ENCODE measurements at regions not wholly inside any gene's neighbourhood (a gene's known extent, or its start where the extent isn't known, plus 50 kb on each side); places are given as distances from the start of the nearest gene placed in this dataset.

- no peak for TF ChIP-seq KAT7 (CRISPR knock-in tag; IDR thresholded peaks at IDR 0.05; ENCODE audit: borderline replicate concordance)
Measured at GRCh38 chr4:71237641-71238040, 101.2 kb upstream of the SLC4A4 start (continued).

- Mint-ChIP-seq H3K36me3 (no peaks in the 10 kb centered on the region), H3K4me1 (peaks cover 13% of the 10 kb centered on the region), H3K9me3 (no peaks in the 10 kb centered on the region), H3K4me3 (no peak overlapping the region), H3K27me3 (ENCODE audit: low read depth) (no peaks in the 10 kb centered on the region), H3K27ac (no peak overlapping the region)
- TF ChIP-seq CDX4 (CRISPR knock-in tag; IDR thresholded peaks at IDR 0.05; ENCODE audit: borderline replicate concordance) = no peak
- no peak for TF ChIP-seq ZNF232 (CRISPR knock-in tag; IDR thresholded peaks at IDR 0.05)
- no peak for TF ChIP-seq SMAD4 (CRISPR knock-in tag; IDR thresholded peaks at IDR 0.05)
- TF ChIP-seq SP1 (CRISPR knock-in tag; conservative IDR thresholded peaks at IDR 0.05) = no peak
- no peak for TF ChIP-seq ZNF317 (CRISPR knock-in tag; IDR thresholded peaks at IDR 0.05; ENCODE audit: borderline replicate concordance, low read depth)
- TF ChIP-seq EMX1 (CRISPR knock-in tag; IDR thresholded peaks at IDR 0.05) = no peak
- no peak for TF ChIP-seq PRRX2 (CRISPR knock-in tag; IDR thresholded peaks at IDR 0.05)
- no peak for TF ChIP-seq ZNF512 (CRISPR knock-in tag; IDR thresholded peaks at IDR 0.05; ENCODE audit: borderline replicate concordance)
- TF ChIP-seq FOXK1 (CRISPR knock-in tag; IDR thresholded peaks at IDR 0.05) = no peak
- no peak for TF ChIP-seq ZNF219 (CRISPR knock-in tag; IDR thresholded peaks at IDR 0.05; ENCODE audit: borderline replicate concordance)
- no peak for TF ChIP-seq ZNF425 (CRISPR knock-in tag; conservative IDR thresholded peaks at IDR 0.05)
- no peak for TF ChIP-seq HMGXB4 (CRISPR knock-in tag; IDR thresholded peaks at IDR 0.05)
- ChIA-PET CTCF (no interaction called here), POLR2A (no interaction called here)
- 0 out of 2 replicates have a peak, but pooled peaks have one; percentile 34 for ATAC-seq
- no peak for DNase-seq (ENCODE audit: low spot score)
Measured at GRCh38 chr4:71239365-71239764, 99.5 kb upstream of the SLC4A4 start.

- CTCF ChIA-PET = no interaction called here
- ATAC-seq = no peak
- POLR2A ChIA-PET = no interaction called here
Measured at GRCh38 chr4:71240094-71240493, 98.7 kb upstream of the SLC4A4 start.

More at GRCh38 chr4:71240094-71240493, 98.7 kb upstream of the SLC4A4 start:
- TF ChIP-seq ZNF396 (CRISPR knock-in tag; IDR thresholded peaks at IDR 0.05; ENCODE audit: borderline replicate concordance) (no peak), ETV6 (CRISPR knock-in tag; IDR thresholded peaks at IDR 0.05) (no peak), TCF7 (CRISPR knock-in tag; IDR thresholded peaks at IDR 0.05; ENCODE audit: low read depth) (no peak), SP1 (CRISPR knock-in tag; conservative IDR thresholded peaks at IDR 0.05) (no peak), GTF2I (CRISPR knock-in tag; conservative IDR thresholded peaks at IDR 0.05) (no peak), TEAD1 (CRISPR knock-in tag; IDR thresholded peaks at IDR 0.05) (no peak), FOXJ3 (CRISPR knock-in tag; IDR thresholded peaks at IDR 0.05; ENCODE audit: borderline replicate concordance) (no peak), NR2C2 (CRISPR knock-in tag; IDR thresholded peaks at IDR 0.05) (no peak), FOXK1 (CRISPR knock-in tag; IDR thresholded peaks at IDR 0.05) (no peak)
- no peaks in the 10 kb centered on the region for H3K9me3 Mint-ChIP-seq
- peaks cover 13% of the 10 kb centered on the region for H3K4me1 Mint-ChIP-seq
- H3K27ac Mint-ChIP-seq = no peak overlapping the region
- no peaks in the 10 kb centered on the region for H3K36me3 Mint-ChIP-seq
- no peak for DNase-seq (ENCODE audit: low spot score)
- H3K27me3 Mint-ChIP-seq (ENCODE audit: low read depth) = no peaks in the 10 kb centered on the region
- no peak overlapping the region for H3K4me3 Mint-ChIP-seq
